Esophagus muscularis mucosa (tissue), 4 donors: ENCODE measurements at regions not wholly inside any gene's neighbourhood (a gene's known extent, or its start where the extent isn't known, plus 50 kb on each side); places are given as distances from the start of the nearest gene placed in this dataset.
A peak's percentile ranks its signal among the peaks of the same experiment; 100 is the strongest.

Experiments
- DNase-seq: peaks from one replicate; pipeline ENCODE4 v3.0.0-alpha.2; 2017; ENCODE audit errors: extremely low spot score
- H3K27ac ChIP-seq, 4 donors: fragments of 200-600 bp; sonication (generic); replicated peaks in 1 of 4; 1 replicate in 3 of 4; 2 replicates in 1 of 4; pipeline ENCODE4 v1.5.1; 2016 to 2019; ENCODE audit warnings: mild to moderate bottlenecking in 1 of 4
- H3K27me3 ChIP-seq, 4 donors: fragments of 200-600 bp; sonication (generic); one replicate each; pipeline versions ENCODE4 v1.5.1 to v1.6.0; 2016 to 2019
- H3K36me3 ChIP-seq, 4 donors: fragments of 200-600 bp; sonication (generic); one replicate each; pipeline ENCODE4 v1.5.1; 2016 to 2019
- H3K4me1 ChIP-seq, 4 donors: fragments of 200-600 bp; sonication (generic); one replicate each; pipeline ENCODE4 v1.5.1; 2016 to 2019
- H3K4me3 ChIP-seq, 4 donors: fragments of 200-600 bp; sonication (generic); 1 replicate in 2 of 4; 2 replicates in 2 of 4; pipeline ENCODE4 v1.5.1; 2016 to 2019; ENCODE audit warnings: mild to moderate bottlenecking in 4 of 4, moderate library complexity in 1 of 4
- H3K9me3 ChIP-seq, 4 donors: fragments of 200-600 bp; sonication (generic); 1 replicate in 3 of 4; 2 replicates in 1 of 4; pipeline ENCODE4 v1.5.1; 2016 to 2019
- CTCF ChIP-seq, 3 experiments: fragments of 200-600 bp in 2 of 3; fragments of 450-650 bp in 1 of 3; sonication (generic) in 2 of 3; IDR thresholded peaks; one replicate each; pipeline ENCODE4 v1.5.1; 2017 to 2019; ENCODE audit warnings: antibody characterized with exemption in 3 of 3, mild to moderate bottlenecking in 2 of 3, moderate library complexity in 1 of 3
- EP300 ChIP-seq: sonication (generic); formaldehyde crosslinking; IDR thresholded peaks from one replicate; pipeline ENCODE4 v1.6.1; 2017; ENCODE audit warnings: antibody characterized with exemption
- POLR2A ChIP-seq: fragments of 450-650 bp; IDR thresholded peaks from one replicate; pipeline ENCODE4 v1.6.1; 2017; ENCODE audit warnings: antibody characterized with exemption, moderate library complexity, mild to moderate bottlenecking, low read depth
- POLR2AphosphoS5 ChIP-seq, 2 donors: sonication (generic); formaldehyde crosslinking; IDR thresholded peaks; one replicate each; pipeline ENCODE4 v1.6.1; 2017; ENCODE audit warnings: antibody characterized with exemption in 2 of 2
- WGBS: methylation state at CpG from one replicate; pipeline ENCODE4 v1.1.5; 2018; 5-methylcytosine and 5-hydroxymethylcytosine counted together
- intact Hi-C: fragments of 100-400 bp; cut with DNase I; formaldehyde crosslinking; loops from one replicate; pipeline ENCODE4 v1.15.1; 2023

GRCh38 chr2:136376211-136376610 is 258.3 kb upstream of the CXCR4 start:
- no peak overlapping the region for H3K4me3 ChIP-seq
- intact Hi-C loops: loop anchor here (10.0 kb wide), 1 partner anchor 241 kb away; no protein-coding TSS in a partner anchor
- DNase-seq: peak; percentile 80
- no peaks in the 10 kb centered on the region for H3K36me3 ChIP-seq
- H3K27me3 ChIP-seq: no peaks in the 10 kb centered on the region
- 95% methylated on average over 6 of the region's 6 CpGs for WGBS
- TF ChIP-seq POLR2A (no peak), EP300 (no peak), CTCF (IDR thresholded peaks at IDR 0.05) (no peak), POLR2AphosphoS5 (IDR thresholded peaks at IDR 0.05) (no peak)
- no peaks in the 10 kb centered on the region for H3K9me3 ChIP-seq
- no peaks in the 10 kb centered on the region for H3K4me1 ChIP-seq
- H3K27ac ChIP-seq: no peak overlapping the region

- WGBS: 86% methylated on average over 5 of the region's 5 CpGs
- peak; percentile 70 for DNase-seq
- H3K9me3 ChIP-seq: no peaks in the 10 kb centered on the region
- intact Hi-C loops: loop anchor here (10.0 kb wide), 1 partner anchor 240 kb away; no protein-coding TSS in a partner anchor
- H3K27ac ChIP-seq: no peak overlapping the region
- TF ChIP-seq EP300 (no peak), POLR2A (no peak), POLR2AphosphoS5 (IDR thresholded peaks at IDR 0.05) (no peak), CTCF (IDR thresholded peaks at IDR 0.05) (no peak)
- H3K27me3 ChIP-seq: no peaks in the 10 kb centered on the region
- no peaks in the 10 kb centered on the region for H3K36me3 ChIP-seq
- no peak overlapping the region for H3K4me3 ChIP-seq
- H3K4me1 ChIP-seq: no peaks in the 10 kb centered on the region
Observed at GRCh38 chr2:136375017-136375901, 257.3 kb upstream of the CXCR4 start.

- H3K9me3 ChIP-seq: no peaks in the 10 kb centered on the region
- TF ChIP-seq CTCF (IDR thresholded peaks at IDR 0.05): no peak
- no peak for TF ChIP-seq POLR2A
- no peak for TF ChIP-seq POLR2AphosphoS5 (IDR thresholded peaks at IDR 0.05)
- H3K27ac ChIP-seq: no peak overlapping the region
- no peak overlapping the region for H3K4me3 ChIP-seq
- DNase-seq: no peak
- intact Hi-C loops: loop anchor here (10.0 kb wide), 1 partner anchor 239 kb away; no protein-coding TSS in a partner anchor
- no peaks in the 10 kb centered on the region for H3K27me3 ChIP-seq
- no peaks in the 10 kb centered on the region for H3K36me3 ChIP-seq
- H3K4me1 ChIP-seq: no peaks in the 10 kb centered on the region
Observed at GRCh38 chr2:136373841-136374240, 255.9 kb upstream of the CXCR4 start.

- 40% methylated on average over 1 of the region's 1 CpG for WGBS
- no peaks in the 10 kb centered on the region for H3K4me1 ChIP-seq
- peak; percentile 42 for DNase-seq
- no peaks in the 10 kb centered on the region for H3K9me3 ChIP-seq
- no peak for TF ChIP-seq EP300
- no peak for TF ChIP-seq CTCF (IDR thresholded peaks at IDR 0.05)
- no peak for TF ChIP-seq POLR2A
- TF ChIP-seq POLR2AphosphoS5 (IDR thresholded peaks at IDR 0.05): no peak
- H3K36me3 ChIP-seq: no peaks in the 10 kb centered on the region
- H3K27me3 ChIP-seq: no peaks in the 10 kb centered on the region
- intact Hi-C loops: loop anchor here (10.0 kb wide), 1 partner anchor 238 kb away; no protein-coding TSS in a partner anchor
- H3K27ac ChIP-seq: no peak overlapping the region
- H3K4me3 ChIP-seq: no peak overlapping the region
Observed at GRCh38 chr2:136373029-136373428, 255.1 kb upstream of the CXCR4 start.
